Smooth muscle cell (in vitro differentiated cells): ENCODE measurements at regions not wholly inside any gene's neighbourhood (a gene's known extent, or its start where the extent isn't known, plus 50 kb on each side); places are given as distances from the start of the nearest gene placed in this dataset.

Source experiments
- DNase-seq: peaks from one replicate; lab custom pipeline; 2025; ENCODE audit not compliant: unreplicated experiment; lab: John Stamatoyannopoulos, UW
- H2AFZ ChIP-seq: fragments of 200-600 bp; sonication (generic); 2 replicates; pipeline ENCODE4 v1.6.0; 2016; ENCODE audit warnings: antibody characterized with exemption, low read depth, mild to moderate bottlenecking
- H3F3A ChIP-seq: fragments of 200-600 bp; sonication (generic); 2 replicates; pipeline ENCODE4 v1.6.0; 2017; ENCODE audit warnings: antibody characterized with exemption, low read depth
- H3K27ac ChIP-seq: fragments of 200-600 bp; sonication (generic); 2 replicates; pipeline ENCODE4 v1.5.1; 2016; ENCODE audit warnings: low read depth, mild to moderate bottlenecking
- H3K27me3 ChIP-seq: fragments of 200-600 bp; sonication (generic); 2 replicates; pipeline ENCODE4 v1.6.1; 2016; ENCODE audit warnings: low read depth, mild to moderate bottlenecking
- H3K36me3 ChIP-seq: fragments of 200-600 bp; sonication (generic); 2 replicates; pipeline ENCODE4 v1.5.1; 2016; ENCODE audit warnings: low read depth
- H3K4me1 ChIP-seq: fragments of 200-600 bp; sonication (generic); 2 replicates; pipeline ENCODE4 v1.5.1; 2016; ENCODE audit warnings: low read depth
- H3K4me2 ChIP-seq: fragments of 200-600 bp; sonication (generic); 2 replicates; pipeline ENCODE4 v1.6.0; 2016; ENCODE audit warnings: mild to moderate bottlenecking
- H3K4me3 ChIP-seq: fragments of 200-600 bp; sonication (generic); 2 replicates; pipeline ENCODE4 v1.5.1; 2016; ENCODE audit warnings: mild to moderate bottlenecking
- H3K79me2 ChIP-seq: fragments of 200-600 bp; sonication (generic); 2 replicates; pipeline ENCODE4 v1.6.0; 2016; ENCODE audit warnings: low read depth, mild to moderate bottlenecking
- H3K9ac ChIP-seq: fragments of 200-600 bp; sonication (generic); 2 replicates; pipeline ENCODE4 v1.6.0; 2016; ENCODE audit warnings: low read depth
- H3K9me3 ChIP-seq: fragments of 200-600 bp; sonication (generic); replicated peaks from 2 replicates; pipeline ENCODE4 v1.5.1; 2016; ENCODE audit warnings: low read depth
- H4K20me1 ChIP-seq: fragments of 200-600 bp; sonication (generic); 2 replicates; pipeline ENCODE4 v1.6.0; 2016; ENCODE audit warnings: low read depth
- CTCF ChIP-seq: fragments of 200-600 bp; sonication (generic); IDR thresholded peaks from 2 replicates; pipeline ENCODE4 v1.5.1; 2017; ENCODE audit warnings: borderline replicate concordance, mild to moderate bottlenecking, antibody characterized with exemption; ENCODE audit not compliant: insufficient read depth, poor library complexity, severe bottlenecking
- WGBS: methylation state at CpG from one replicate; pipeline ENCODE4 v1.1.7; 2016; ENCODE audit warnings: low lambda C conversion rate; 5-methylcytosine and 5-hydroxymethylcytosine counted together

GRCh38 chr5:158635565-158635964 lies 464.2 kb downstream of the EBF1 start:
- Histone ChIP-seq H3K9ac (no peak overlapping the region), H3F3A (no peaks in the 10 kb centered on the region), H4K20me1 (no peaks in the 10 kb centered on the region), H3K4me1 (peaks cover 12% of the 10 kb centered on the region), H3K27me3 (no peaks in the 10 kb centered on the region), H2AFZ (no peak overlapping the region), H3K4me2 (no peak overlapping the region), H3K36me3 (no peaks in the 10 kb centered on the region), H3K79me2 (no peaks in the 10 kb centered on the region), H3K9me3 (no peaks in the 10 kb centered on the region), H3K27ac (no peak overlapping the region), H3K4me3 (no peak overlapping the region)
- no peak for TF ChIP-seq CTCF
- no peak for DNase-seq
- WGBS: 97% methylated on average over 5 of the region's 5 CpGs

GRCh38 chr5:158634714-158635113 lies 465.0 kb downstream of the EBF1 start:
- Histone ChIP-seq H3K4me1 (peaks cover 12% of the 10 kb centered on the region), H3K9ac (no peak overlapping the region), H3F3A (no peaks in the 10 kb centered on the region), H3K27me3 (no peaks in the 10 kb centered on the region), H4K20me1 (no peaks in the 10 kb centered on the region), H3K27ac (no peak overlapping the region), H2AFZ (no peak overlapping the region), H3K79me2 (no peaks in the 10 kb centered on the region), H3K4me2 (no peak overlapping the region), H3K4me3 (no peak overlapping the region), H3K9me3 (no peaks in the 10 kb centered on the region), H3K36me3 (no peaks in the 10 kb centered on the region)
- 67% methylated on average over 2 of the region's 2 CpGs for WGBS
- no peak for DNase-seq
- no peak for TF ChIP-seq CTCF

DNA sequence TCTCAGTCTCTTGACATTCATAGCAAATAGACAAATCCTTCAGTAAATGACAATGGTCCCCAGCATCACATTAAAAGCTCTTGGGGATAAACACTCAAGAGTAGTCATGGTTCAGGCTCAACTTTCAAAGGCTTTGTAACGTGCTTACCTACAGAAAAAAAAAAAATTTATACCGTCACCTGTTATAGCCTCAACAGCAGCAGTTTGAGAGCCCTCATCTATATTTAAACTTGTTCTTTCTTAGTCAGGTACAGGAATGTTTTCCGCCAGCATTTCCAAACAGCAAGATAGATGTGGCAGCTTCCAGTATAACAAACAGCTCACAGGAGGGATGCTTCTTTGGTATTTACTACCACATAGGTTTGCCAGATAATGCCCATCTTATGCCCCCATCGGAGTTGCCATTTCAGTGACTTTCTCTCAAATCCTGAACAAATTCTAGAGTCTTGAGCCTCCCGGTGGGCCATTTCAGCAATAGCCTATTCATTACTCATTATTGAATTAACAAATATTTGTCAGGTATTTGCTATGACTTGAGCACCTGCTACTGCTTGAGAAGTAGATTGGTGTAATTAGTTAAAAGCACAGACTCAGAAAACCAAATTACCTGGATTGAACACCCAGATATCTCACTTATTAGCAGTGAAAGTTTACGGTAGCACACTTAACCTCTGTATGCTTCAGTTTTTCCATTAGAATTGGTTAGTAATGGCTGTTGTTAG lies 470.0 kb downstream of the EBF1 start:
- 91% methylated on average over 6 of the region's 6 CpGs for WGBS
- no peaks in the 10 kb centered on the region for H3F3A ChIP-seq
- H3K27me3 ChIP-seq: no peaks in the 10 kb centered on the region
- H3K4me1 ChIP-seq: peaks cover 1% of the 10 kb centered on the region
- no peaks in the 10 kb centered on the region for H3K9me3 ChIP-seq
- no peaks in the 10 kb centered on the region for H3K79me2 ChIP-seq
- H4K20me1 ChIP-seq: no peaks in the 10 kb centered on the region
- no peak overlapping the region for H2AFZ ChIP-seq
- H3K36me3 ChIP-seq: no peaks in the 10 kb centered on the region
- no peak for TF ChIP-seq CTCF
- no peak overlapping the region for H3K4me2 ChIP-seq
- no peak overlapping the region for H3K9ac ChIP-seq
- no peak overlapping the region for H3K4me3 ChIP-seq
- DNase-seq: no peak
- no peak overlapping the region for H3K27ac ChIP-seq

- H3K9me3 ChIP-seq: no peaks in the 10 kb centered on the region
- H4K20me1 ChIP-seq: no peaks in the 10 kb centered on the region
- no peaks in the 10 kb centered on the region for H3K4me1 ChIP-seq
- 75% methylated on average over 1 of the region's 1 CpG for WGBS
- H3K27ac ChIP-seq: no peak overlapping the region
- no peak for TF ChIP-seq CTCF
- no peaks in the 10 kb centered on the region for H3K79me2 ChIP-seq
- H3K9ac ChIP-seq: no peak overlapping the region
- H3K4me3 ChIP-seq: no peak overlapping the region
- H3K36me3 ChIP-seq: no peaks in the 10 kb centered on the region
- H3K4me2 ChIP-seq: no peak overlapping the region
- no peak for DNase-seq
- H3F3A ChIP-seq: no peaks in the 10 kb centered on the region
- no peak overlapping the region for H2AFZ ChIP-seq
- no peaks in the 10 kb centered on the region for H3K27me3 ChIP-seq
Observed at GRCh38 chr5:158626718-158627117, 473.0 kb downstream of the EBF1 start.
